MCF 10A (cell line): ENCODE measurements at regions not wholly inside any gene's neighbourhood (a gene's known extent, or its start where the extent isn't known, plus 50 kb on each side); places are given as distances from the start of the nearest gene placed in this dataset.

Experiments
- BruUV-seq: library from RNA; stranded (reverse); fragments of 400-500 nt; replicated peaks from 2 replicates; lab custom pipeline; 2021; lab: Mats Ljungman, UMichigan
- CTCF ChIA-PET: fragments of 300-600 bp; sonication (Branson Sonifier 250); formaldehyde crosslinking; extraction: SDS; loops from one replicate; lab custom pipeline; 2021; ENCODE audit warnings: antibody characterized with exemption, inconsistent platforms; lab: Yijun Ruan, JAX
- POLR2A ChIA-PET: fragments of 300-600, 350-650 bp; sonication (Branson Sonifier 250); formaldehyde crosslinking; extraction: SDS; loops from one replicate; lab custom pipeline; 2020; ENCODE audit warnings: antibody characterized with exemption, inconsistent platforms; lab: Yijun Ruan, JAX
- DNase-seq: peaks from one replicate; pipeline ENCODE4 v3.0.0-alpha.2; 2018; ENCODE audit not compliant: unreplicated experiment
- H3K27ac Mint-ChIP-seq: one replicate; pipeline ENCODE4 v1.8.0; 2022; ENCODE audit warnings: mild to moderate bottlenecking, low read depth, mixed read lengths; ENCODE audit not compliant: unreplicated experiment
- H3K27me3 Mint-ChIP-seq: one replicate; pipeline ENCODE4 v1.8.0; 2022; ENCODE audit warnings: mixed read lengths; ENCODE audit not compliant: insufficient read depth, unreplicated experiment
- H3K36me3 Mint-ChIP-seq: one replicate; pipeline ENCODE4 v1.8.0; 2022; ENCODE audit warnings: mild to moderate bottlenecking, moderate library complexity, mixed read lengths; ENCODE audit not compliant: insufficient read depth, unreplicated experiment
- H3K4me1 Mint-ChIP-seq: one replicate; pipeline ENCODE4 v1.8.0; 2022; ENCODE audit warnings: mixed read lengths; ENCODE audit not compliant: insufficient read depth, unreplicated experiment
- H3K4me3 Mint-ChIP-seq: one replicate; pipeline ENCODE4 v1.8.0; 2022; ENCODE audit warnings: mild to moderate bottlenecking, moderate library complexity, mixed read lengths; ENCODE audit not compliant: unreplicated experiment
- H3K9me3 Mint-ChIP-seq: one replicate; pipeline ENCODE4 v1.8.0; 2022; ENCODE audit warnings: mixed read lengths; ENCODE audit not compliant: unreplicated experiment
- CTCF ChIP-seq: fragments of 200-600 bp; IDR thresholded peaks from one replicate; pipeline ENCODE4 v1.8.0; 2022; ENCODE audit warnings: antibody characterized with exemption, mild to moderate bottlenecking; ENCODE audit not compliant: unreplicated experiment
- intact Hi-C: fragments of 100-400 bp; cut with micrococcal nuclease; formaldehyde crosslinking; loops from 2 replicates; pipeline ENCODE4 v1.14.1; 2022

GRCh38 chr1:115558275-115558674, 83.5 kb upstream of the VANGL1 start:
- intact Hi-C loops, result no loop called here
- BruUV-seq, result no TSS peak
- CTCF ChIA-PET, result interaction anchor here (2.2 kb wide), 1 partner anchor 37 kb away, joined by 6 read pairs; no protein-coding TSS in a partner anchor
- Mint-ChIP-seq H3K4me3 (no peak overlapping the region), H3K4me1 (no peaks in the 10 kb centered on the region), H3K9me3 (no peaks in the 10 kb centered on the region), H3K36me3 (no peaks in the 10 kb centered on the region), H3K27ac (no peak overlapping the region), H3K27me3 (no peaks in the 10 kb centered on the region)
- POLR2A ChIA-PET, result interaction anchor here (0.6 kb wide), 1 partner anchor 351 kb away, joined by 4 read pairs; no protein-coding TSS in a partner anchor
- DNase-seq, result no peak
- TF ChIP-seq CTCF, result no peak

GRCh38 chr1:115557715-115558114, 84.1 kb upstream of the VANGL1 start:
- Mint-ChIP-seq H3K27me3 (no peaks in the 10 kb centered on the region), H3K27ac (no peak overlapping the region), H3K9me3 (no peaks in the 10 kb centered on the region), H3K4me3 (no peak overlapping the region), H3K4me1 (no peaks in the 10 kb centered on the region), H3K36me3 (no peaks in the 10 kb centered on the region)
- peak; percentile 24 for DNase-seq
- intact Hi-C loops, result no loop called here
- CTCF ChIA-PET, result interaction anchor here (2.2 kb wide), 1 partner anchor 38 kb away, joined by 6 read pairs; no protein-coding TSS in a partner anchor
- POLR2A ChIA-PET, result no interaction called here
- TF ChIP-seq CTCF, result no peak
- no TSS peak for BruUV-seq

DNA sequence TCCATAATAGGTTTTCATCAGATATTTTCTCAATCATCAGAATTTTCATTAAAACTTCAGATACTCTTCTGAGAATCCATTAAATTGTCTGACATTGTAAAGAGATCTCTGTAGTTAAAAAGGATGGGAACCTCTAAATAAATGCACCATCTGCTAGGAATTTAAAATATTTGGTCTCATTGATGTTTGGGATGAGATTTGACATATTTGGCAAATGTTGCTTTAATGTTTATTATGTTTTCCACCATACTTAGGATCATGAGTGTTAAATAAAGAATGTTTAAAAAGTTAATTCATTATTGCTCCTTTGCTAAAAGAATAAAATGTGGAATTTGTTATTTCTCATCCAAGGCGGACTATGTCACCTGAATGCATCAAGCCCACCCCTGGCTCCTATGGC, 85.5 kb upstream of the VANGL1 start:
- no TSS peak for BruUV-seq
- H3K4me3 Mint-ChIP-seq, result no peak overlapping the region
- intact Hi-C loops, result no loop called here

GRCh38 chr1:115555446-115555845, 86.3 kb upstream of the VANGL1 start:
- no peaks in the 10 kb centered on the region for H3K36me3 Mint-ChIP-seq
- DNase-seq, result no peak
- no peak for TF ChIP-seq CTCF
- no TSS peak for BruUV-seq
- intact Hi-C loops, result no loop called here
- no peaks in the 10 kb centered on the region for H3K4me1 Mint-ChIP-seq
- H3K27ac Mint-ChIP-seq, result no peak overlapping the region
- peaks cover 7% of the 10 kb centered on the region for H3K9me3 Mint-ChIP-seq
- no peaks in the 10 kb centered on the region for H3K27me3 Mint-ChIP-seq
- POLR2A ChIA-PET, result no interaction called here
- CTCF ChIA-PET, result no interaction called here
- no peak overlapping the region for H3K4me3 Mint-ChIP-seq

More for the DNA sequence above, 85.5 kb upstream of the VANGL1 start:
- CTCF ChIA-PET, result interaction anchor here (1.2 to 2.2 kb wide), 2 partner anchors 27 to 39 kb away, joined by 4 to 6 read pairs; no protein-coding TSS in a partner anchor
- H3K36me3 Mint-ChIP-seq, result no peaks in the 10 kb centered on the region
- H3K27ac Mint-ChIP-seq, result no peak overlapping the region
- no peaks in the 10 kb centered on the region for H3K9me3 Mint-ChIP-seq
- no peaks in the 10 kb centered on the region for H3K27me3 Mint-ChIP-seq
- TF ChIP-seq CTCF, result no peak
- POLR2A ChIA-PET, result no interaction called here
- DNase-seq, result no peak
- no peaks in the 10 kb centered on the region for H3K4me1 Mint-ChIP-seq
